ENCODE measurements at regions not wholly inside any gene's neighbourhood (a gene's known extent, or its start where the extent isn't known, plus 50 kb on each side); places are given as distances from the start of the nearest gene placed in this dataset.
"Not testable (repeated sequence)": the region's sequence is repeated elsewhere in the genome, so short reads cannot be mapped to it uniquely, and the experiment has no call there.

DNA sequence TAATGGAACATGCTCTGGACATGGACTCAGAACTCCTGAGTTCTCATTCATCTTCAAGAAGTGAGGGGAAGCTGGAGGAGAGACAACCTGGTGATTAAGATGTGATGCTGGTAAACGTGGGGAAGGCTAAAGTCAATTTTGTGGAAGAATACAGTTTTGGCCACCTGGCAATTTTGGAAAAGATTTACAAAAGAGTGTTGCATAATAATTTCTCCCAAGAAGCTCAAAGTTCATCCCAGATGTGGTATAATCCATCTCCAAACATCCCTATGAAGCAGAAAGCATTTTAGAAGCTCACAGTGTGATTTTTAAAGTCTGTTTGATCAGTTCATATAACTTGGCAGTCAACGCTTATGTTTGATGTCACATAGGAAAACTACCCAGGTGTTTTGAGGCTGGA is 208.7 kb downstream of the LMX1A start:
- no peak for DNase-seq (ENCODE audit: low read depth)

DNA sequence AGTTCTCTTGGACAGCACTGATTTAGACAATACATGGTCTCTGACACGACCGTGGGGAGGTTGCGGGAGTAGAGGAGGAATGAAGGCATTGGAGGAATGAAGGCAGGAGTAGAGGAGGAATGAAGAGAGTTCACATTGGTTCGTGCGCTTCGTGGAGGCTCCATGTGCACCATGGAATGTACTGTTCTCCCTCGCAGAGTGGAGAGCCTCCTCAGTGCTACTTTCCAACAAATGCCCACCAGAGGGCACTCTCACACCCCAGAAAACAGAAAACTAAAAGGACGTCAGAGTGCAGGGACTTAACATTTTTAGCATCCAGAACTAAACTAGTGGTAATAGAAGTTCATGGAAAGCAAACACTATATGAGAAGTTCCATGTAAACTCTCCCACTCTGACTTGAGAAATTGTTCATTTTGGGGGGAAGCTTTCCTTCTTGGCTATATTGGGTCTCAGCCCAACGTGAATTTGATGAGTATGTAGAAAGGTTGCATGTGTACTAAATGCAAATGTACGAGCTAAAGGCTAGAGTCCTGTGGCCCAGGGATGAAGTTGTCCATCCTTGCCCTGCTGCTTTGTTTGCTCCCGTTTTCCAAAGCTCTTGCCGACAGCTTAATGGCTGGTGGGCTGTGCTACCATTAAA is 211.6 kb downstream of the LMX1A start:
- DNase-seq (ENCODE audit: low read depth): peak; percentile 66

DNA sequence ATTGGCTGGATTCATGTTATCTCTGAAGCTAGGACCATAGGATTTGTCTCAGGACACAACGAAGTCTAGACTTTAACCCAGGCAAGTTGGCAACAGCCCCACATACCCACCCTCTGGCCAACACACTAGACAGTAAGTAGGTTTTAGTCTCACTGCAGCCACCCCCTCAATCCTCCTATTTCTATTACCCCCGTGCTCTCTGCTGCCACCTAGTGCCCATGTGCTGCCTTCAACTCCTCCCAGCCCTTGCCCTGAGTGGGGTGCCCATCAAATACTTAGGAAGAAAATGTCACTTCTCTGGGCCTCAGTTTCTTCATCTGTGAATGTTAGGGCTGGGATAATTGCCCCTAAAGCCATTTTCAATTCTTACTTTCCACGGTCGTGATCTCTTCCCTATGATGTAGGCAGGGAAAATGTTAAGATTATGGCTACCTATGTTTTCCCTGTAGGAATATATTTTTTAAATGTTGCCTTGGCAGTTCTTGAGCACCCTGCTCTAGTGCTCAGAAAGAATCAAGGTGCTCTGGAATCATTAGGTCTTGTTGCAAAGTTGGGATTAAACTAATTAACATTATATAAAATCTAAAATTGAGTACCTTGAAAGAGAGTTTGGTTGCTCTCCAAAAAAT is 213.0 kb downstream of the LMX1A start:
- peak; percentile 3 for DNase-seq (ENCODE audit: low read depth)

DNA sequence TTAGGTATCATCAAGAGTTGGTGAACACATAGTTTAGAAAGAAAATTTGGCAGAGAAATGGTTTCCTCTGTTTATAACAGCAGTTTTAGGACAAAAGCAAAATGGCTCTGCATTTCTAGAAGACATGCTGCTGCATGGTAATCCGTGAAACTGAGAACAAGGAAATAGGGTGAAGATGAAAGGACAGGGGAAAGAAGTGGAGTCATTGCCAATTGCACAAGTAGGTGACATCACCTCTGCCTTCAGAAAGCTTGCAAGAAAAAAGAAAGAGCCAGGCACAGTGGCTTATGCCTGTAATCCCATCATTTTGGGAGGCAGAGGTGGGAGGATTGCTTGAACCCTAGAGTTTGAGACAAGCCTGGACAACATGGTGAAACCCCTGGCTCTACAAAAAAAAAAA is 217.6 kb downstream of the LMX1A start:
- no peak for DNase-seq (ENCODE audit: low read depth)

DNA sequence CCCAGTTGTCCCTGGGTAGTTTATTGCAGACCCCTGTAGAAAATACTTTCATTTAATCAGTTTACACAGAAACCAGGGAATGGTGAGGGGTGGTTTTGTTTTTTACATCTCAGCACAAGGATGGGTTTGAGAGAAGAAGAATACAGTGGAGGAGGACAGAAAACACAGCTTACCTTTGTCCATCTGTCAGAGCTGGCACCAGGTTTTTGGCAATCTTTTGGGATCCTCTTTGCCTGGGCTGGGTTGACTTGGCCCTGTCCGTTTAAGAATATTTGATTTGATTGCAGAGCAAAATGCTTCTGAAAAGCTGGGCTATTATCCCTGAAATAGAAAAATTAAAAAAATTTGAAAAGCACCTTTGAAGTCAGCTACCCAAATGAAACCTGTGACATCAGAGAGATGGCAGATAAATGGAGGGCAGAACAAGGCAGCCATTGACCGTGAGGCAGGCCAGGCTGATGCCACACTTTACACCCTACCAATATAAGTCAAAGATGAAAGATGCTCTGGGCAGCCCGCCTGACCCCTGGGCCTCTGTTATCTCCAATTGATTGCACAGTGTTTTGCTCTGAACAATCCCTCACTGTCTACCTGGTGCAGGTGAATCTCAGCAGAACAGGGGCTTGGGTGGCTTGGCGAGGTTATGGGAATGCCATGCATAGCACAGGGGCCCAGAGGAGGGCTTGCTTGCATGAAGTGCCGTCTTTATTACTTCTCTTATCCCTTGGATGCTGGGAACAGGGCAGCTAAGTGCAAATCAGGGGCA is 218.8 kb downstream of the LMX1A start:
- no peak for DNase-seq (ENCODE audit: low read depth)

DNA sequence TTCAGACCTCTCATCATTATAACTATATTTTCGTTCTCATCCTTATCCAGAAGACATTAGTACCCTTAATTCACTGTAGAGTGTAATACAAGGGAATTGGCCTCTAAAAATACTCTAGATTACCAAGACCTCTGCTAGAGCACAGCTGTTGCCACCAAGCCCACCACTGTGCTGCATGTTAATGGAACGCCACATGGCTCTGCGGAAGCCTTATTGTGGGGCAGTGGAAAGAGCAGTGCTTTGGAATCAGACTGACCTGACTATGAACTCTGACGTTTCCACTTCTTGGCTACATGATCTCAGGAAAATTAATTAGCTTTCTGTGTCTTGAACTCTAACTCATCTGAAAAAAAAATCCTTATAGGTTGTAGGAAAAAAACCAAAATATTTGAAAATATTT is 222.1 kb downstream of the LMX1A start:
- peak; percentile 35 for DNase-seq (ENCODE audit: low read depth)

DNA sequence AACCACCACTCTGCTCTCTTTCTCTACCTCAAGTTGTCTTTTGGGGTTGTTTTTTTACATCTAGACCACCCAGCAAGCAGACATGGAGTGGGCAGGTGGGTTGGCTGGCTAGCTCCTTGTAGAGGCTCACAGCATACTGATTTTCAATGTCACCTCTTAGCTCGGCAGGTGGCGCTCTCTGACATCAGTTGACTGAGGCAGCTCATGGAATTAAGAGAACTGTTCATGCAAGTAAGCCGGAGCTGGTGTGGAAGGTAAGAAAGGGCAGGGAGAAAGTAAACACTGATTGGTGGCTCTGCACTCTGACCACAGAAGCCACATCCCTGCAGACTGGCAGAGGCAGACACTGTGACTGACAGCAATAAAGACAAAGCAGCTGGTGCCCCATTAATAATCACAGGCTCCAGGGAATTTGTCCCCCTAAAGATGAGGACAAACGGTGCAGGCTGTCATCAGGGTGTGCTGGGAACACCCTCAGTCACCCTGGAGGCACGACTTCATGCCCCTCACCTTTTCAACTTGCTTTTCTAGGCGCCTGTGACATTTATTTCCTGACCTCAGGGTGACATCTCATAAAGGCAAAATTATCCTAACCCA is 226.8 kb downstream of the LMX1A start:
- peak; percentile 78 for DNase-seq (ENCODE audit: low read depth)

DNA sequence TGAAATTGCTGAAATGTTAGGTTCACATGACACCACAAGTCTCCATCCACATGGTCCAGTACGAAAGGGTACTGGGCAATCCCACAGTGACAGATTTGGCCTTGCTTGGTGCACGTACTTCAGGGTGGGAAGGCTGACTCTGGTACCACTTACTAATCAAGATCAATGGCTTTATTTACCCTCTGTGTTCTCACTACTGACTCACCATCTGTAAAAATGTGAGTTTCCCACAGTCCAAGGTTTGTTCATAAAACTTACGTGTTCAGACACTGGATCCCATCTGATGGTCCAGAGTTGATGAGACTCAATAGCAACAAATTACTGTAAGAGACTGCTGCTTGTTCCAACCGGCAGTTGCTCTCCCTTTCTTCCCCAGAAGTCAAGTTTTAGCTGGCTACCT is 231.7 kb downstream of the LMX1A start:
- no peak for DNase-seq (ENCODE audit: low read depth)

DNA sequence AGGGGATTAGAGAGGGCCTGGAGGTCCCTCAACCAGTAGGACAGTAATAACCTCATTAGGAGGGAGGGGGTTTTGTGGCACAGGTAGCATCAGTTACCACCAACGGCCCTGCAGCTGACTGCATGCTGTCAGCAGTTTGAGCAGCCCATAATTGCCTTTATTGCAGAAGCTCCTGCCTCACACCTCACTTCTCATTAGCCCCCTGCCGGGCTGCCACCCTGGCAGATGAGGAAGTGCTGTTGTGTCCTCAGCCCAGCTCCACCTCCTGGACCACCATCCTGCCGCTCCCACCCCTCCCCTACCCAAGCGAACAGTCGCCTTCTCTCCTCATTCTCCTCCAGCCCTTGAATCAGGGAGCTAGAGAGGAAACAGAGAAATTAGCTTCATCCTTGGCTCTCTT is 237.4 kb downstream of the LMX1A start:
- DNase-seq (ENCODE audit: low read depth): no peak

DNA sequence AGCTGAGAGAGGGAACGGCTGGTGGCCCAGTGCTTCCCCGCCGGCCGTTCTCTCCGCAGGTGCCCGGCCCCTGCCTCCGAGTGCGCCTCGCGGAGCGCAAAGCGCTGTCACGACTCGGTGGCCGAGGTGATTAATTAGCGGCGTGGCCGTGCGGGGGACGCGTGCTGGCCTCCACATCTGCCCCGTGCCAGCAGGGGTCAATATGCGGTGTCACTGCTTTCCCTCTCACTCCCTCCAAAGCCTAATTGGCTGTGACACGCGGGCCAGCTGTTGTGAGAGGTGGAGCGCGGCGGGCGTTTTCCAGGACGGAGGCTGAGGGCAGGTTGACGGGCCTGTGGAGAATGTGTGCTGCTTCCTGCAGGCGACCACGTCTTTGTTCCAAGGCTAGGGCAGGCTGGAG is 239.0 kb downstream of the LMX1A start:
- DNase-seq (ENCODE audit: low read depth): no peak

DNA sequence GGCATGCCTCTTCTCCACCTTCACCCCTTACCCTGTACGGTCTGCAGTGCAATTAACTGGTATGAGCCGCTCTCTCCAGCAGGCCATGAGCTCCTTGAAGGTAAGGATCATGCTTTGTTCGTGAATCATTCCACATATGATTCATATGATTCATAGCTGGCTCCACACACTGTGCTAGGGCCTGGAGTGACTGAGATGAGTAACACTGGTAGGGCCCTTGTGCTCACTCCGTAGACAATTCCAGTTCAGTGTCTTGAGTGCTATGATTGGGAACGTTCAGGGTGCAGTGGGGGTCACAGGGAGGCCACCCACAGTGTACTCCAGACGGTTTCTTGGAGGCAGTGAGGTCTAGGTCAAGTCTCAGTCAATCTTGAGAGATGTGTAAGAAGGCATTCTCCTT is 239.8 kb downstream of the LMX1A start:
- DNase-seq (ENCODE audit: low read depth): no peak

DNA sequence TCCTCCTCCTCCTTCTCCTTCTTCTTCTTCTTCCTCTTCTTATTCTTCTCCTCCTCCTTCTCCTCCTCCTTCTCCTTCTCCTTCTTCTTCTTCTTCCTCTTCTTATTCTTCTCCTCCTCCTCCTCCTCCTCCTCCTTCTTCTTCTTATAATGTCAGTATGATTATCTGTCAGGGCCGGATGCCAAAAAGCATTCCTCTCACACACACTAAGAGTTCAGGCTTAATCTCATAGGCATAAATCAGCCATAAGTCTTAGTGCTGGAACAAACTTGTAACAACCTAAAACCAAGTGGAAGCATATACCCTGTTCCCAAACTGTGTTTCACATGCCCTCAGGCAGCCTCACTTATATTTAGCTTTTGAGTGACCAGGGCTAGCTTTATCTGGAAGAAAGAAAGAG is 240.3 kb downstream of the LMX1A start:
- no peak for DNase-seq (ENCODE audit: low read depth)

DNA sequence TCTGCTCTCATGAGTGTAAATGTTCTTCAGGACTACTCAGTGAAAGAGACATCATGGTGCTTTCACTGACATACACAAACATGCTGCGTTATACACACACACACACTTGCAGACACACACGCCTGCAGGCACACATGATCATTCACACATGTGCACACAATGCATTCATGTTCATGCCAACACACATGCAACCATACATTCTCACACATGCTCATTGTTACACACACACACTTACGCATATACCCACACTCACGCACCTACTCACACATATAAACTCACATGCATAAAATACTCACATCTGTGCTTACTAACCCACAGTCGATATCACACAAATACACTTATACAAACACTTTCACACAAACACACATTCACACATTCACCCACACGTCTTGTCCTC is 241.6 kb downstream of the LMX1A start:
- DNase-seq (ENCODE audit: low read depth): no peak

DNA sequence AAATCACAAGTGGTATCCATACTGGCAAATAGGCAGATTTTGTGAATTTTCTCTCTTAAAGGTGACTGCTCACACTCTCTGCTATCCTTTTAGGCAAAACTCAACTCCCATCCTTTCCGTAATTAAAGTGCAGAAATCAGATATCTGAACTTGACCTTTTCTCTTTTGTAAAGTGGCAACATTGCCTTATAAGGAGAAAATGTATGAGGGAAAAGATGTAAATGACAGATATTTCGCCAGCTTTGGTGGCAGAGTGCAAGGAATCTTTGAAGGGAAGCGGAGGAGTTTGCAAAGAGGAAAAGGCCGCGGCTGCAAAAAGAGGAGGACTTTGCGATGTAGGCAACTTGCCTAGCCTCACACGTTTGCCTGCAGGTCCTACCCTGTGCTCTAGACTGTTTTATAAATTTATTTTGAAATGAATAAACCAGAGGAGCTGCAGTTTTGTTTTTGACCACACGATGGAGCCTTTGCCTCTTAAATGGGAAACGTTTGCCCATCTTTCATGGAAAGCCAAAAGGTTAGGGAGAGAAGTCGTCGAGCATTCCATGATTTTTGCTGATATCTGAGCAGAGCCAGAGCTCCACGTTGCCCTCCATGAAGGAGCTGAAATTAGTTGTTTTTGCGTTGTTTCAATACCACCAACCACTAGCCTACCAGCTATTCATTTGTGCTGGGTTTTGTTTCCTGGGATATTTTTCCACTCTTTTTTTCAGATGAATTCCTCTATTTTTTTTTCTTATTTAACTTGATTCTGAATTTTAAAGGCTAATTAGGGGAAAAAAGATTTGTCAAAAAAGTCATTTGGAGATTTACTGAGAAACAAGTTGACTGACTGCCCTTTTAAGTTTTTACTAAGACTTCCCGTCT is 242.3 kb downstream of the LMX1A start:
- DNase-seq (ENCODE audit: low read depth): peak; percentile 61

DNA sequence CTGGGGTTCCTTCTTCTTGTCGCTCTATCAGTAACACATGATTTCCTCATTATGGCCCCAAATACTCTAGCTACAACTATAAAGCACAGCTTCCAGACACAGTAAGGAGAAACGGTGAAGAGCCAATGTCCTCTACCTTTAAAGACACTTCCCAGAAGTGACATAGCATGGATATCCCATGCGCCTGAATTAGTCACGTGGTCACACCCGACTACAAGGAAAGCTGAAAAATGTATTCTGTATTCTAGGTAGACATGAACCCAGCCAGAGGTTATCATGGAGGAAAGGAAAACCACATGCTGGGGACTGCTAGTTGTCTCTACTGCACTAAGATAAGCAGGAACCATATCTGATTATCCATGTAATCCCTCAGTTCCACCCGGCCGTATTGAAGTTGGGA is 244.3 kb downstream of the LMX1A start:
- DNase-seq (ENCODE audit: low read depth): no peak

DNA sequence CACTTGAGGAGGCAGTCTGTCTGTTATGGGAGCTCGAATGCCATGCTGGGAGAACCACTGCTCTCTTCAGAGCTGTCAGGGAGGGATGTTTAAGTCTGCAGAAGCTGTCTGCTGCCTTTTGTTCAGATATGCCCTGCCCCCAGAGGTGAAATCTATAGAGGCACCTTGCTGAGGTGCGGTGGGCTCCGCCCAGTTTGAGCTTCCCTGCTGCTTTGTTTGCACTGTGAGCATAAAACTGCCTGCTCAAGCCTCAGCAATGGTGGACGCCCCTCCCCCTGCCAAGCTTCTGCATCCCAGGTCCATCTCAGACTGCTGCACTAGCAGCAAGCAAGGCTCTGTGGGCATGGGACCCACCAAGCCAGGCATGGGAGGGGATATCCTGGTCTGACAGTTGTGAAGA is 247.5 kb downstream of the LMX1A start:
- DNase-seq (ENCODE audit: low read depth): no peak

DNA sequence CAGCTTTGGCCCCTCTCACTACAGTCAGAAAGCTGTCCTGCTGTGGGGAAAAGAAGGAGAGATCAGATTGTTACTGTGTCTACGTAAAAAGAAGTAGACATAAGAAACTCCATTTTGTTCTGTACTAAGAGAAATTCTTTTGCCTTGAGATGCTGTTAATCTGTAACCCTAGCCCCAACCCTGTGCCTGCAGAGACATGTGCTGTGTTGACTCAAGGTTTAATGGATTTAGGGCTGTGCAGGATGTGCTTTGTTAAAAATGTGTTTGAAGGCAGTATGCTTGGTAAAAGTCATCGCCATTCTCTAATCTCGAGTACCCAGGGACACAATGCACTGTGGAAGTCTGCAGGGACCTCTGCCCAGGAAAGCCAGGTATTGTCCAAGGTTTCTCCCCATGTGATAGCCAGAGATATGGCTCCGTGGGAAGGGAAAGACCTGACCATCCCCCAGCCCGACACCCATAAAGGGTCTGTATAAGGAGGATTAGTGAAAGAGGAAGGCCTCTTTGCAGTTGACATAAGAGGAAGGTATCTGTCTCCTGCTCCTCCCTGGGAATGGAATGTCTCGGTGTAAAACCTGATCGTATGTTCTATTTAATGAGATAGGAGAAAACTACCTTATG is 263.9 kb downstream of the LMX1A start:
- DNase-seq (ENCODE audit: low read depth): not testable (repeated sequence)

DNA sequence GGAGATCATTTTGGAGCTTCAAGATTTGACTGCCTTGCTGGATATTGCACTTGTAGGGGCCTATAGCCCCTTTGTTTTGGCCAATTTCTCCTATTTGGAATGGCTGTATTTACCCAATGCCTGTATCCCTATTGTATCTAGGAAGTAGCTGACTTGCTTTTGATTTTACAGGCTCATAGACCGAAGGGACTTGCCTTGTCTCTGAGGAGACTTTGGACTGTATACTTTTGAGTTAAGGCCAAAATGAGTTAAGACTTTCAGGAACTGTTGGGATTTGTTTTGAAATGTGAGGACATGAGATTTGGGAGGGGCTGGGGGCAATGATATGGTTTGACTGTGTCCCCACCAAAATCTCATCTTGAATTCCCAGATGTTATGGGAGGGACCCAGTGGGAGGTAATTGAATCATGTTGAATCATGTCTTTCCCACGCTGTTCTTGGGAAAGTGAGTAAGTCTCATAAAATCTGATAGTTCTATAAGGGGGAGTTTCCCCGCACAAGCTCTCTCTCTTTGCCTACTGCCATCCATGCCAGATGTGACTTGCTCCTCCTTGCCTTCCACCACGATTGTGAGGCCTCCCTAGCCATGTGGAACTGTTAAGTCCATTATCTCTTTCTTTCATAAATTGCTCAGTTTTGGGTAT is 276.1 kb downstream of the LMX1A start:
- no peak for DNase-seq (ENCODE audit: low read depth)

DNA sequence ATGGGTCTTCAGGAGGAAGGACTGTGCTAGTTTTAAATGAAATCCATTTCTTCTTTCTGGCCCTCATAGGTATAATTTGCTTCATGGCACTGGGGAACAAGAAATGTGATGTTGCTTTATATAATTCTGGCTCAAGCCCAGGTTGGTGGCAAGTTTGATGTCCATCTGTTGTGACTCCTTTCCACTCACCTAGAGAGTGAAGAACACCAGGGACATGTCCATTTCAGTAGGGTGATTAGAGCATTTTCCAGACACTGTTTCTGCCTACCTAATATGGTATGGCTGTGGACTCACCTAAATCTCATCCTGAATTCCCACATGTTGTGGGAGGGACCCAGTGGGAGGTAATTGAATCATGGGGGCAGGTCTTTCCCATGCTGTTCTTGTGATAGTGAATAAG is 278.1 kb downstream of the LMX1A start:
- no peak for DNase-seq (ENCODE audit: low read depth)

DNA sequence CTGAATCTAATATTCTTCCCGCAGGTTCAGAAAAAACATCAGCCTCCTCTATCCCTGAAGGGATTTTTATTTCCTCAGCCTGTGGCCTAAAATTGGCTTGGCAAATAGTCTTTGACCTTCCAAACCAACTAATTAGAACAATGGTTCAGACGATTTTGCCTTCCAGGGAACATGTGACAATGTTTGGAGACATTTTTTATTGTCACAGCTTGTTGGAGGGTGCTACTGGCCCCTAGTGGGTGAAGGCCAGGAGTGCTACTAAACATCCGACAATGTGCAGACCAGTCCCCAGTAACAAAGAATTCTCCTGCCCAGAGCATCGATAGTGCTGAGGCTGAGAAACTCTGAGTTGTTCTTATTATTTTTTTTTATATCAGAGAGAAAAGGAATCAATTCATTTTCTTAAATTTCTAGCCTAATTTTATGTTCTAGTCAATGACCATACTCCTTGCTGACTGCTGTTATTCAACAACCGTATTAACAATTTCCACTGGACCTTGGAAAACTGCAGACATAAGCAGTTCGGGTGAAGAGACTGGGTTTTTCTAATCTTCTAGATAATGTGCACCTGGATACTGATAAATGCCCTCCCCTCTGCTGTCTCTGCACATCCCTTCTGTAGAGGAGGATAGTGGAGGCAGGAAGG is 280.7 kb downstream of the LMX1A start:
- peak; percentile 31 for DNase-seq (ENCODE audit: low read depth)
